ENCODE measurements at regions not wholly inside any gene's neighbourhood (a gene's known extent, or its start where the extent isn't known, plus 50 kb on each side); places are given as distances from the start of the nearest gene placed in this dataset.

DNA sequence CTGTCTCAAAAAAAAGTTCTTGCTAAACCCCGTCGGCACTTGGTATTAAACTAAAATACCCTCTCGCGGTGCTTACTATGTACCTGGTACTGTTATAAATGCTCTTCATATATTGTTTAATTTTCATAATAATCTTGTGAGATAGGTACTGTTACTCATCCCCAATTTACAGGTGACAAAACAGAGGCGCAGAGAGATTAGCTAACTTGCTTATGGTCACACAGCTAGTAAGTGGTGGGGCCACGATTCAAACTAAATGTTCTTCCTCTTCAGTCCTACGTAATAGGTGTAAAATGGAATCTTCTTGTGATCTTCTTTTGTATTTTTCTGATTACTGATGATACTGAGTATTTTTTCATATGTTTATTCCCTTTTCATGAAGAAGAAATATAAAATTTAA, 51.3 kb downstream of the TET3 start:
- no peak for DNase-seq (ENCODE audit: low spot score)
- in situ Hi-C loops (cut with MboI; ENCODE audit: low sequenced_read_pairs, unreplicated experiment), result no loop called here
- TF ChIP-seq, protein P1, sequence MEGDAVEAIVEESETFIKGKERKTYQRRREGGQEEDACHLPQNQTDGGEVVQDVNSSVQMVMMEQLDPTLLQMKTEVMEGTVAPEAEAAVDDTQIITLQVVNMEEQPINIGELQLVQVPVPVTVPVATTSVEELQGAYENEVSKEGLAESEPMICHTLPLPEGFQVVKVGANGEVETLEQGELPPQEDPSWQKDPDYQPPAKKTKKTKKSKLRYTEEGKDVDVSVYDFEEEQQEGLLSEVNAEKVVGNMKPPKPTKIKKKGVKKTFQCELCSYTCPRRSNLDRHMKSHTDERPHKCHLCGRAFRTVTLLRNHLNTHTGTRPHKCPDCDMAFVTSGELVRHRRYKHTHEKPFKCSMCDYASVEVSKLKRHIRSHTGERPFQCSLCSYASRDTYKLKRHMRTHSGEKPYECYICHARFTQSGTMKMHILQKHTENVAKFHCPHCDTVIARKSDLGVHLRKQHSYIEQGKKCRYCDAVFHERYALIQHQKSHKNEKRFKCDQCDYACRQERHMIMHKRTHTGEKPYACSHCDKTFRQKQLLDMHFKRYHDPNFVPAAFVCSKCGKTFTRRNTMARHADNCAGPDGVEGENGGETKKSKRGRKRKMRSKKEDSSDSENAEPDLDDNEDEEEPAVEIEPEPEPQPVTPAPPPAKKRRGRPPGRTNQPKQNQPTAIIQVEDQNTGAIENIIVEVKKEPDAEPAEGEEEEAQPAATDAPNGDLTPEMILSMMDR (IDR thresholded peaks at IDR 0.05; ENCODE audit: borderline replicate concordance, control extremely low read depth, extremely low read depth, insufficient read depth, missing control alignments), result no peak

DNA sequence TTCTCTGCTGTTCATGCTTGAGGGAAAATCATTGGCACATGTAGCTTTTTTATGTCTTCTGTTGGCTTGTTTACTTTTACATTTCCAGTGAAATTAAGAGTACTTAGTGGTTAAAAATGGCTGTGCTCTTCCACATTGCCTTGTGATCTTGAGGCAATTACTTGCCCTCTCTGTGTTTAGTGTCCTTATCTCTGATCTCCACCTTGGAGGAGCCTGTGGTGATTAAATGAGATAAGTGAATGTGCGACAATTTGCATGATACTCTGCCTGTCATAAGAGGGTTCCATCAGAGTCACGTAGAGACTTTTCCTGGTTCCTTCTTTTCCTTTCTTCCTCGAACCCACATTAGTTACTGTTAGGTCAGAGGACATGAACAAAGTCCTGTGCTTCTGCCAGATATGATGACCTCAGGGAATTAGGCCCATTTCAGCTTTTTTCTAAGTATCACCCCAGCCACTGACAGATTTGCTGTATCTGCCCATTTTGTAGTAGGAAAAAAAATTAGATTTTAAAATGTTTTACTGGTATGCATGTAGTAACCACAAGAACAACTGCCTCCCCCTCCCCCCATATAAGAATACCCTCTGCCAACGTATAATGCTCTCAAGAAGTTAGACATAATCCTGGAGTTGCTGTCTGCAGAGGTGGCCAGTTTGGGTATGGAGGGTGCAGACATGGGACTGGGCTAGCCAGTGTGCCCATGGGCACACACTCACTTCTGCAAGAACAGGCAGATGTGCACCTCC, 51.9 kb downstream of the TET3 start:
- in situ Hi-C loops (cut with MboI; ENCODE audit: low sequenced_read_pairs, unreplicated experiment), result no loop called here
- DNase-seq (ENCODE audit: low spot score), result no peak
- TF ChIP-seq, protein P1 (IDR thresholded peaks at IDR 0.05; ENCODE audit: borderline replicate concordance, control extremely low read depth, extremely low read depth, insufficient read depth, missing control alignments), result no peak

DNA sequence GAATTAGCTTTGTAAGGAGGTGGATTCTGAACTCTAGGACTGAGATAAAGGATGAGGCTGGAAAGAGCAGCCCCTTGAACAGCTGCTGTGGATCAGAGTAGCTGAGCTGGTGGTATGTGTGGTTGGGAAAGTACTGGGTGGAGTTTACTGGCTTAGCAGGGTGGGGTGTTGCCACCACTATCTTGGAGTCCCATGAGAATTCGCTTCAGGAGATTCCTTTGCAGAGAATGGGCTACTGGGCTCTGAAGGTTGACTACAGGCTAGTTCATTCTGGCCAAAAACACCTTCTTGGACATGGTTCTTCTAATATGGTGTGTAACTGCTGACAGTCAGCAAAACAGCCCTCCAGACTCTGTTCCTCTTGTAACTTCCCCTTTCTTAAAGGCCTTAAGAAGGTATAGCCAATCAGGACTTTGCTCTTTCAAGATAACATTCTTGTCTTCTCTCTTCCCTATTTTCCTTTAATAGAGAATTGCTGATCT, 52.7 kb downstream of the TET3 start:
- DNase-seq (ENCODE audit: low spot score), result peak; percentile 66
- TF ChIP-seq, protein P1 (IDR thresholded peaks at IDR 0.05; ENCODE audit: borderline replicate concordance, control extremely low read depth, extremely low read depth, insufficient read depth, missing control alignments), result no peak
- in situ Hi-C loops (cut with MboI; ENCODE audit: low sequenced_read_pairs, unreplicated experiment), result no loop called here

DNA sequence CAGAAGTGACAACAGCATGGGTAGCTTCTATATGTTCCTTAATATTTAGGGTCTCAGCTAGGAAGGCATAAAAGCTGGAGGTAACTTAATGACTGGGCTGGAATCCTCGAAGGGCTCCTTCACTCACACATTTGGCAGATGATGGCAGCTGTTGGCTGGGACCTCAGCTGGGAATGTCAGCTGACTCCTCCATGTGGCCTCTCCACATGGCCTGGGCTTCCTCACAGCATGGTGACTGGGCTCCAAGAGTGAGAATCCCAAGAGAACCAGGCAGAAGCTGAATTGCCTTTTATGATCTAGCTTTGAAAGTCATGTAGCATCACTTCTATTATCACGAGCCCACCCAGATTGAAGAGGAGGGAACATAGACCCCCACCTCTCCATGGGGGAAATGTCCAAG, 54.9 kb downstream of the TET3 start:
- in situ Hi-C loops (cut with MboI; ENCODE audit: low sequenced_read_pairs, unreplicated experiment), result no loop called here
- DNase-seq (ENCODE audit: low spot score), result no peak
- TF ChIP-seq, protein P1 (IDR thresholded peaks at IDR 0.05; ENCODE audit: borderline replicate concordance, control extremely low read depth, extremely low read depth, insufficient read depth, missing control alignments), result no peak

DNA sequence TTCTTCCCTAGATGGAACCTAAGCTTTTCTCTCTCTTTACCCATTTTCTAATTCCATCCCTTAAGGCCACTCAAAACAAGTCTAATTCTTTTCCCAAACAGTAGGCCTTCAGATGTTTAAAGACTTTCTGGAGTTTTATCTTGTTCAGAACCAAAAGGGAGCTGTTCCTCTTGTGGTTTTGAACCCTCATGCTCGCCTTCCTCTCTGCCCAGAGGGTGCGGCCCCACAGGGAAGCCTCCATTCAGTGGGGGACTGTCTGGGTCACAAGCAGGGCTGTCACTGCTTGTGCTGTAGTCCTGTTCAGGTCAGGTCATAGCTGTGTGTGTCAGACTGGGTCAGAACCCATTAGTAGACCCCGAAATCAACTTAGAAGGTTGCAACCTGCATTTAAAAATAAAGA, 56.5 kb downstream of the TET3 start:
- TF ChIP-seq, protein P1 (IDR thresholded peaks at IDR 0.05; ENCODE audit: borderline replicate concordance, control extremely low read depth, extremely low read depth, insufficient read depth, missing control alignments), result no peak
- in situ Hi-C loops (cut with MboI; ENCODE audit: low sequenced_read_pairs, unreplicated experiment), result no loop called here
- DNase-seq (ENCODE audit: low spot score), result no peak

DNA sequence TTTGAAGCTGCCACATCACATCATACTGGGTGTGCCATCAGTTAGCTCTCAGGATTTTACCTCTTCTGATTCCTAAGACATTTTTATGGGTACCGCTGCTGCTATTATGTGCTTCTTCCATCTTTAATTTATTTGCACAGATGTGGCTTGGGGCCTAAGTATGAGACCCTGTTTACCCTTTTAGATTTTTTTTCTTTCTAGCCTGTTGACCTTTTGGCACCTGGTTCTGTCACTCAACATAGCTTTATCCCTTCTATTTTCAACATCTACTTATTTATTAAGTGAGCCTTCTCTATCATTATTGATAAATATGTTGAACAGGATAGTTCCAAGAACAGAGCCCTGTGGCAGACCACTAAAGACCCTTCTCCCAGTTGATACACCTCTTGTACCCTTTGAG, 57.0 kb downstream of the TET3 start:
- TF ChIP-seq, protein P1 (IDR thresholded peaks at IDR 0.05; ENCODE audit: borderline replicate concordance, control extremely low read depth, extremely low read depth, insufficient read depth, missing control alignments), result no peak
- in situ Hi-C loops (cut with MboI; ENCODE audit: low sequenced_read_pairs, unreplicated experiment), result no loop called here
- no peak for DNase-seq (ENCODE audit: low spot score)

Data from GM13976 (cell line).